ENCODE measurements at regions not wholly inside any gene's neighbourhood (a gene's known extent, or its start where the extent isn't known, plus 50 kb on each side); places are given as distances from the start of the nearest gene placed in this dataset.

DNA sequence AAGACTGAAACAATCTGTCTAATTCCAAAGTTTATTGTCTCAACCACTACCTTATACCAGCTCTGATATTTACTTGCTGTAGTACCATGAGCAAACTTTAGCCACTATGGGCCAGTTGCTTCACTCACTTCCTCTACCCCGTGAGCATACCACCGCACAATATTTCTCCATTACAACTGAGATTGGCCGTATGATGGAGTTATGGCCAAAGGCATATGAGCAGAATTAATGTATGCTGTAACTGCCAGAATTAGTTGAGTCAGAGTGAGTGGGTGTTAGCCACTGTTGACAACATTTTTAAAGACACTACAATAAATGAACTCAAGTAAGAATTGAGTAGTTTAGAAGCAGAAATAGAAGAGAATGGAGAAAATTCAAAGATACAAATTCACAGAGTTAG, 69.7 kb downstream of the LRATD1 start:
- Histone ChIP-seq H3K4me1 (ENCODE audit: control insufficient read depth in 1 of 2, insufficient read depth in 2 of 2, low read depth in 1 of 2, low read length in 1 of 2) (no peaks in the 10 kb centered on the region), H3F3A (replicated peaks; ENCODE audit: insufficient read depth) (no peaks in the 10 kb centered on the region), H3K4me2 (no peak overlapping the region), H2AFZ (ENCODE audit: low read depth) (no peak overlapping the region), H3K9me3 (no peaks in the 10 kb centered on the region), H3K9ac (no peak overlapping the region), H3K9me2 (no peaks in the 10 kb centered on the region), H4K20me1 (ENCODE audit: insufficient read depth) (no peaks in the 10 kb centered on the region), H3K27me3 (ENCODE audit: insufficient read depth) (no peaks in the 10 kb centered on the region), H3K4me3 (ENCODE audit: low read depth in 2 of 2, low read length in 1 of 2) (no peak overlapping the region), H3K27ac (ENCODE audit: low read depth in 2 of 2, low read length in 1 of 2) (no peak overlapping the region), H3K79me2 (ENCODE audit: insufficient read depth) (no peaks in the 10 kb centered on the region), H3K36me3 (replicated peaks in 1 of 2; ENCODE audit: control insufficient read depth in 1 of 2, insufficient read depth in 2 of 2, low read length in 1 of 2) (no peaks in the 10 kb centered on the region)
- WGBS (ENCODE audit: low lambda C conversion rate) = 59% methylated on average over 3 of the region's 3 CpGs
- TF ChIP-seq RFX5 (IDR thresholded peaks at IDR 0.05; ENCODE audit: low read length) (no peak), ELF1 (IDR thresholded peaks at IDR 0.05) (no peak), EP300 (IDR thresholded peaks at IDR 0.05; ENCODE audit: borderline replicate concordance in 1 of 2, low read depth in 1 of 2, low read length in 1 of 2) (no peak), EZH2phosphoT487 (IDR thresholded peaks at IDR 0.05; ENCODE audit: borderline replicate concordance, low read depth) (no peak), YY1 (IDR thresholded peaks at IDR 0.05; ENCODE audit: low read depth) (no peak), GABPA (IDR thresholded peaks at IDR 0.05; ENCODE audit: low read depth) (no peak), RAD21 (IDR thresholded peaks at IDR 0.05; ENCODE audit: low read length) (no peak), MXI1 (IDR thresholded peaks at IDR 0.05; ENCODE audit: low read depth, low read length) (no peak), TEAD4 (IDR thresholded peaks at IDR 0.05; ENCODE audit: borderline replicate concordance, insufficient read depth) (no peak), USF2 (IDR thresholded peaks at IDR 0.05; ENCODE audit: borderline replicate concordance, low read depth, low read length) (no peak), SIN3A (IDR thresholded peaks at IDR 0.05; ENCODE audit: borderline replicate concordance, low read depth, low read length) (no peak), FOSL2 (IDR thresholded peaks at IDR 0.05; ENCODE audit: borderline replicate concordance, low read depth) (no peak)
- no peak for DNase-seq
- CTCF ChIA-PET = interaction anchor here (0.8 to 2.1 kb wide), 2 partner anchors 11 to 68 kb away, joined by 3 to 5 read pairs; no protein-coding TSS in a partner anchor
- POLR2A ChIA-PET = no interaction called here

- Histone ChIP-seq H3K27me3 (ENCODE audit: insufficient read depth) (no peaks in the 10 kb centered on the region), H3K36me3 (replicated peaks in 1 of 2; ENCODE audit: control insufficient read depth in 1 of 2, insufficient read depth in 2 of 2, low read length in 1 of 2) (no peaks in the 10 kb centered on the region), H3K9ac (no peak overlapping the region), H3K4me3 (ENCODE audit: low read depth in 2 of 2, low read length in 1 of 2) (no peak overlapping the region), H4K20me1 (ENCODE audit: insufficient read depth) (no peaks in the 10 kb centered on the region), H3K27ac (ENCODE audit: low read depth in 2 of 2, low read length in 1 of 2) (no peak overlapping the region), H2AFZ (ENCODE audit: low read depth) (no peak overlapping the region), H3F3A (replicated peaks; ENCODE audit: insufficient read depth) (no peaks in the 10 kb centered on the region), H3K4me2 (no peak overlapping the region), H3K79me2 (ENCODE audit: insufficient read depth) (no peaks in the 10 kb centered on the region), H3K9me2 (no peaks in the 10 kb centered on the region), H3K9me3 (no peaks in the 10 kb centered on the region), H3K4me1 (ENCODE audit: control insufficient read depth in 1 of 2, insufficient read depth in 2 of 2, low read depth in 1 of 2, low read length in 1 of 2) (no peaks in the 10 kb centered on the region)
- no peak for TF ChIP-seq CHD2 (IDR thresholded peaks at IDR 0.05; ENCODE audit: low read length, partially characterized antibody)
- TF ChIP-seq, protein P1, sequence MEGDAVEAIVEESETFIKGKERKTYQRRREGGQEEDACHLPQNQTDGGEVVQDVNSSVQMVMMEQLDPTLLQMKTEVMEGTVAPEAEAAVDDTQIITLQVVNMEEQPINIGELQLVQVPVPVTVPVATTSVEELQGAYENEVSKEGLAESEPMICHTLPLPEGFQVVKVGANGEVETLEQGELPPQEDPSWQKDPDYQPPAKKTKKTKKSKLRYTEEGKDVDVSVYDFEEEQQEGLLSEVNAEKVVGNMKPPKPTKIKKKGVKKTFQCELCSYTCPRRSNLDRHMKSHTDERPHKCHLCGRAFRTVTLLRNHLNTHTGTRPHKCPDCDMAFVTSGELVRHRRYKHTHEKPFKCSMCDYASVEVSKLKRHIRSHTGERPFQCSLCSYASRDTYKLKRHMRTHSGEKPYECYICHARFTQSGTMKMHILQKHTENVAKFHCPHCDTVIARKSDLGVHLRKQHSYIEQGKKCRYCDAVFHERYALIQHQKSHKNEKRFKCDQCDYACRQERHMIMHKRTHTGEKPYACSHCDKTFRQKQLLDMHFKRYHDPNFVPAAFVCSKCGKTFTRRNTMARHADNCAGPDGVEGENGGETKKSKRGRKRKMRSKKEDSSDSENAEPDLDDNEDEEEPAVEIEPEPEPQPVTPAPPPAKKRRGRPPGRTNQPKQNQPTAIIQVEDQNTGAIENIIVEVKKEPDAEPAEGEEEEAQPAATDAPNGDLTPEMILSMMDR (IDR thresholded peaks at IDR 0.05) = no peak
- no peak for TF ChIP-seq SMC3 (IDR thresholded peaks at IDR 0.05; ENCODE audit: low read depth, low read length)
- no peak for TF ChIP-seq EP300 (IDR thresholded peaks at IDR 0.05; ENCODE audit: borderline replicate concordance in 1 of 2, low read depth in 1 of 2, low read length in 1 of 2)
- no peak for TF ChIP-seq FOXJ3 (CRISPR knock-in tag; IDR thresholded peaks at IDR 0.05)
- TF ChIP-seq SIN3A (IDR thresholded peaks at IDR 0.05; ENCODE audit: borderline replicate concordance, low read depth, low read length) = no peak
- no peak for TF ChIP-seq FOXM1 (IDR thresholded peaks at IDR 0.05; ENCODE audit: low read depth)
- 52% methylated on average over 1 of the region's 1 CpG for WGBS (ENCODE audit: low lambda C conversion rate)
- ChIA-PET POLR2A (no interaction called here), CTCF (interaction anchor here (1.2 kb wide), 1 partner anchor 9 kb away, joined by 3 read pairs; no protein-coding TSS in a partner anchor)
- DNase-seq = no peak
Measured at GRCh38 chr2:14706201-14706600, 73.7 kb downstream of the LRATD1 start.

Measured in SK-N-SH (cell line).